Stimulated activated CD8-positive, alpha-beta memory T cell treated with anti-CD3 and anti-CD28 coated beads, Interleukin-15, amount 100 ng/mL, for 1 hour (primary cell): ENCODE measurements at regions not wholly inside any gene's neighbourhood (a gene's known extent, or its start where the extent isn't known, plus 50 kb on each side); places are given as distances from the start of the nearest gene placed in this dataset.
"Not testable (repeated sequence)": the region's sequence is repeated elsewhere in the genome, so short reads cannot be mapped to it uniquely, and the experiment has no call there.

Experiments used
- DNase-seq: peaks from one replicate; pipeline ENCODE4 v3.0.0-alpha.2; 2020; ENCODE audit warnings: low read depth

- no peak for DNase-seq
Measured at GRCh38 chr10:131532291-131532690, 220.8 kb upstream of the TCERG1L start.

- no peak for DNase-seq
Measured at GRCh38 chr10:131532745-131533341, 221.3 kb upstream of the TCERG1L start.

- DNase-seq, result no peak
Measured at GRCh38 chr10:131533846-131534526, 222.5 kb upstream of the TCERG1L start.

GRCh38 chr10:131534836-131535235, 223.3 kb upstream of the TCERG1L start:
- DNase-seq, result no peak

GRCh38 chr10:131536676-131537075, 225.2 kb upstream of the TCERG1L start:
- no peak for DNase-seq

GRCh38 chr10:131537281-131537680, 225.8 kb upstream of the TCERG1L start:
- no peak for DNase-seq

GRCh38 chr10:131544495-131544894, 233.0 kb upstream of the TCERG1L start:
- DNase-seq, result no peak

- no peak for DNase-seq
Measured at GRCh38 chr10:131546086-131546810, 234.7 kb upstream of the TCERG1L start.

GRCh38 chr10:131547129-131547799, 235.7 kb upstream of the TCERG1L start:
- no peak for DNase-seq

GRCh38 chr10:131548176-131548575, 236.7 kb upstream of the TCERG1L start:
- DNase-seq, result no peak

- DNase-seq, result no peak
Measured at GRCh38 chr10:131549116-131549515, 237.6 kb upstream of the TCERG1L start.

GRCh38 chr10:131553121-131553520, 241.6 kb upstream of the TCERG1L start:
- DNase-seq, result no peak

GRCh38 chr10:131553581-131553980, 242.1 kb upstream of the TCERG1L start:
- DNase-seq, result no peak

GRCh38 chr10:131554821-131555220, 243.3 kb upstream of the TCERG1L start:
- no peak for DNase-seq

- no peak for DNase-seq
Measured at GRCh38 chr10:131555406-131555805, 243.9 kb upstream of the TCERG1L start.

GRCh38 chr10:131556061-131556896, 244.8 kb upstream of the TCERG1L start:
- no peak for DNase-seq

- no peak for DNase-seq
Measured at GRCh38 chr10:131556897-131557495, 245.5 kb upstream of the TCERG1L start.

GRCh38 chr10:131557956-131558355, 246.4 kb upstream of the TCERG1L start:
- DNase-seq, result not testable (repeated sequence)

- no peak for DNase-seq
Measured at GRCh38 chr10:131559450-131559911, 248.0 kb upstream of the TCERG1L start.

GRCh38 chr10:131560166-131560565, 248.6 kb upstream of the TCERG1L start:
- no peak for DNase-seq

- no peak for DNase-seq
Measured at GRCh38 chr10:131560706-131561355, 249.3 kb upstream of the TCERG1L start.
